HepG2 (cell line): ENCODE measurements at regions not wholly inside any gene's neighbourhood (a gene's known extent, or its start where the extent isn't known, plus 50 kb on each side); places are given as distances from the start of the nearest gene placed in this dataset.

Experiments used
- ATAC-seq: fragments of 200-7000 bp; cut with Tn5 transposase; 3 replicates; pipeline ENCODE4 v1.9.1; 2020; ENCODE audit warnings: mild to moderate bottlenecking, moderate library complexity
- BruUV-seq: library from RNA; stranded (reverse); fragments of 400-500 nt; replicated peaks from 2 replicates; lab custom pipeline; 2021; lab: Mats Ljungman, UMichigan
- CTCF ChIA-PET: fragments of 300-600 bp; formaldehyde crosslinking; extraction: SDS; loops from one replicate; lab custom pipeline; 2021; ENCODE audit warnings: low total read pairs, inconsistent platforms, low intra/inter-chr PET ratio; lab: Yijun Ruan, JAX
- POLR2A ChIA-PET: fragments of 350-600 bp; sonication (Branson Sonifier 250); formaldehyde crosslinking; loops from one replicate; lab custom pipeline; 2020; ENCODE audit warnings: antibody characterized with exemption, inconsistent platforms; lab: Yijun Ruan, JAX
- DNase-seq: peaks from one replicate; pipeline ENCODE4 v3.0.0-alpha.2; 2015; ENCODE audit warnings: low spot score
- FAIRE-seq: peaks from 3 replicates; lab custom pipeline; 2011; peaks lifted over from hg19 to GRCh38; lab: Jason Lieb, UNC
- H2AFZ ChIP-seq: one replicate; pipeline ENCODE4 v1.6.1; 2011; ENCODE audit warnings: low read length, inconsistent platforms
- H3K27ac ChIP-seq: fragments of 300-600 bp; 3 replicates; pipeline ENCODE4 v1.8.0; 2011; ENCODE audit warnings: mixed run types, mild to moderate bottlenecking, mixed read lengths, low read length, inconsistent platforms; ENCODE audit not compliant: insufficient read depth; ENCODE audit errors: extremely low read length
- H3K27me3 ChIP-seq, 2 experiments: fragments of 200-600 bp in 1 of 2; 2 replicates in 1 of 2; 3 replicates in 1 of 2; pipeline versions ENCODE4 v1.6.0 to v1.8.0; 2011; ENCODE audit warnings: low read length in 2 of 2, mild to moderate bottlenecking in 2 of 2, moderate library complexity in 2 of 2, inconsistent platforms in 1 of 2; ENCODE audit not compliant: insufficient read depth in 2 of 2, control insufficient read depth in 1 of 2
- H3K36me3 ChIP-seq, 2 experiments: fragments of 200-600 bp in 1 of 2; replicated peaks in 1 of 2; 2 replicates in 1 of 2; 3 replicates in 1 of 2; pipeline versions ENCODE4 v1.5.1 to v1.8.0; 2011; ENCODE audit warnings: low read length in 2 of 2, inconsistent platforms in 1 of 2; ENCODE audit not compliant: insufficient read depth in 2 of 2, control insufficient read depth in 1 of 2
- H3K4me1 ChIP-seq: 2 replicates; pipeline ENCODE4 v1.5.1; 2012; ENCODE audit warnings: low read length, inconsistent platforms; ENCODE audit not compliant: insufficient read depth
- H3K4me2 ChIP-seq: 2 replicates; pipeline ENCODE4 v1.6.0; 2011; ENCODE audit warnings: low read depth, low read length, inconsistent platforms
- H3K4me3 ChIP-seq, 3 experiments: fragments of 200-600 bp in 1 of 3; sonication (generic), shearing (Covaris generic) in 1 of 3; replicated peaks in 1 of 3; 2 replicates each; pipeline ENCODE4 v1.5.1; 2011 to 2016; ENCODE audit warnings: low read length in 3 of 3, inconsistent platforms in 2 of 3, low read depth in 2 of 3, mild to moderate bottlenecking in 2 of 3, control low read depth in 1 of 3, mixed read lengths in 1 of 3; ENCODE audit not compliant: insufficient read depth in 1 of 3
- H3K79me2 ChIP-seq: one replicate; pipeline ENCODE4 v1.6.1; 2011; ENCODE audit warnings: low read length, inconsistent platforms; ENCODE audit not compliant: insufficient read depth
- H3K9ac ChIP-seq: 2 replicates; pipeline ENCODE4 v1.6.0; 2011; ENCODE audit warnings: mild to moderate bottlenecking, low read depth, low read length, inconsistent platforms; ENCODE audit not compliant: insufficient read depth
- H3K9me3 ChIP-seq: 2 replicates; pipeline ENCODE4 v1.5.1; 2012; ENCODE audit warnings: mild to moderate bottlenecking, low read length
- H4K20me1 ChIP-seq: 2 replicates; pipeline ENCODE4 v1.6.0; 2011; ENCODE audit warnings: inconsistent platforms, mild to moderate bottlenecking, low read length, moderate library complexity; ENCODE audit not compliant: insufficient read depth
- BATF2 ChIP-seq: sonication (generic); formaldehyde crosslinking; IDR thresholded peaks from 2 replicates; pipeline ENCODE4 v1.8.0; 2022; ENCODE audit warnings: mild to moderate bottlenecking, missing genetic modification reagents, moderate library complexity
- BRF2 ChIP-seq: sonication (generic); formaldehyde crosslinking; IDR thresholded peaks from 2 replicates; pipeline ENCODE4 v1.8.1; 2022; ENCODE audit warnings: mild to moderate bottlenecking, missing genetic modification reagents
- CERS6 ChIP-seq: sonication (generic); formaldehyde crosslinking; IDR thresholded peaks from 2 replicates; pipeline ENCODE4 v1.5.0; 2020; ENCODE audit warnings: missing genetic modification reagents
- DRAP1 ChIP-seq: IDR thresholded peaks from 2 replicates; pipeline ENCODE4 v1.6.1; 2016; ENCODE audit warnings: missing genetic modification reagents, missing compliant biosample characterization
- GABPA ChIP-seq, 2 experiments: IDR thresholded peaks; 2 replicates each; pipeline ENCODE4 v1.6.1; 2011 to 2016; ENCODE audit warnings: low read depth in 2 of 2, low read length in 1 of 2, missing biosample characterization in 1 of 2, missing genetic modification characterization in 1 of 2
- NCOR1 ChIP-seq: fragments of 200-600 bp; sonication (generic); IDR thresholded peaks from 2 replicates; pipeline ENCODE4 v1.7.0; 2017; ENCODE audit warnings: antibody characterized with exemption, low read length, borderline replicate concordance
- SALL2 ChIP-seq: sonication (generic); formaldehyde crosslinking; IDR thresholded peaks from 2 replicates; pipeline ENCODE4 v1.8.1; 2023; ENCODE audit warnings: mild to moderate bottlenecking, missing genetic modification reagents, inconsistent platforms
- SIX4 ChIP-seq: sonication (generic); formaldehyde crosslinking; IDR thresholded peaks from 2 replicates; pipeline ENCODE4 v1.4.0; 2020; ENCODE audit warnings: missing genetic modification reagents
- SP4 ChIP-seq: sonication (generic); formaldehyde crosslinking; IDR thresholded peaks from 2 replicates; pipeline ENCODE4 v1.8.1; 2023; ENCODE audit warnings: mild to moderate bottlenecking, missing genetic modification reagents
- ZFP37 ChIP-seq: sonication (generic); formaldehyde crosslinking; IDR thresholded peaks from 2 replicates; pipeline ENCODE4 v1.4.0; 2020; ENCODE audit warnings: missing genetic modification reagents, borderline replicate concordance
- ZNF225 ChIP-seq: sonication (generic); formaldehyde crosslinking; IDR thresholded peaks from 2 replicates; pipeline ENCODE4 v1.4.0; 2020; ENCODE audit warnings: mild to moderate bottlenecking, missing genetic modification reagents
- ZNF253 ChIP-seq: sonication (generic); formaldehyde crosslinking; IDR thresholded peaks from 2 replicates; pipeline ENCODE4 v1.8.0; 2022; ENCODE audit warnings: mild to moderate bottlenecking, missing genetic modification reagents, borderline replicate concordance
- ZNF574 ChIP-seq: sonication (generic); formaldehyde crosslinking; IDR thresholded peaks from 2 replicates; pipeline ENCODE4 v1.4.0; 2020; ENCODE audit warnings: missing genetic modification reagents
- ZNF614 ChIP-seq: IDR thresholded peaks from 2 replicates; pipeline ENCODE4 v1.6.1; 2018; ENCODE audit warnings: missing biosample characterization, missing genetic modification reagents, inconsistent platforms, borderline replicate concordance
- WGBS: methylation state at CpG from one replicate; pipeline ENCODE4 v1.1.6; 2017; ENCODE audit warnings: low lambda C conversion rate; 5-methylcytosine and 5-hydroxymethylcytosine counted together
- in situ Hi-C: cut with HindIII; loops from 2 replicates; pipeline ENCODE4 v1.10.0; 2017; ENCODE audit warnings: low pct_unique_long_range_greater_than_20kb; ENCODE audit not compliant: extremely low pct_ligation_motif_present
- intact Hi-C: fragments of 100-400 bp; cut with micrococcal nuclease; formaldehyde crosslinking; loops from one replicate; pipeline ENCODE4 v1.10.0; 2022; ENCODE audit not compliant: unreplicated experiment

GRCh38 chrX:124534536-124534935 is 188.2 kb downstream of the SH2D1A start:
- intact Hi-C loops = no loop called here
- Histone ChIP-seq H3K36me3 (no peaks in the 10 kb centered on the region), H3K27me3 (no peaks in the 10 kb centered on the region), H3K4me3 (no peak overlapping the region), H3K79me2 (no peaks in the 10 kb centered on the region), H3K9ac (no peak overlapping the region), H3K9me3 (no peaks in the 10 kb centered on the region), H3K27ac (no peak overlapping the region), H3K4me1 (no peaks in the 10 kb centered on the region), H4K20me1 (no peaks in the 10 kb centered on the region), H2AFZ (no peak overlapping the region), H3K4me2 (no peak overlapping the region)
- ChIA-PET CTCF (no interaction called here), POLR2A (no interaction called here)
- 0% methylated on average over 3 of the region's 3 CpGs for WGBS
- DNase-seq (no peak), FAIRE-seq (no peak), ATAC-seq (no peak)
- no TSS peak for BruUV-seq
- in situ Hi-C loops = no loop called here
- TF ChIP-seq SALL2 (CRISPR knock-in tag) (no peak), BRF2 (CRISPR knock-in tag) (no peak), ZNF574 (CRISPR knock-in tag) (no peak), BATF2 (CRISPR knock-in tag) (no peak), DRAP1 (CRISPR knock-in tag) (no peak), ZNF253 (CRISPR knock-in tag) (no peak), ZNF614 (CRISPR knock-in tag) (no peak), CERS6 (CRISPR knock-in tag) (no peak), ZFP37 (CRISPR knock-in tag) (no peak), SIX4 (no peak), GABPA (IDR thresholded peaks at IDR 0.05; ENCODE audit: low read depth, low read length) (no peak), GABPA (CRISPR knock-in tag; IDR thresholded peaks at IDR 0.05; ENCODE audit: low read depth) (no peak), NCOR1 (no peak), ZNF225 (no peak), SP4 (CRISPR knock-in tag) (no peak)
